Heart left ventricle (tissue), 13 donors: ENCODE measurements at regions not wholly inside any gene's neighbourhood (a gene's known extent, or its start where the extent isn't known, plus 50 kb on each side); places are given as distances from the start of the nearest gene placed in this dataset.

ENCODE experiments used
- CTCF ChIP-seq, 12 donors: fragments of 200-600 bp; sonication (generic) in 4 of 12; IDR thresholded peaks; one replicate each; pipeline versions ENCODE4 v1.5.0 to v1.8.0; 2018 to 2022; ENCODE audit warnings: antibody characterized with exemption in 12 of 12, mild to moderate bottlenecking in 5 of 12
- POLR2A ChIP-seq, 2 donors: fragments of 450-650 bp; IDR thresholded peaks; one replicate each; pipeline ENCODE4 v1.6.1; 2017; ENCODE audit warnings: antibody characterized with exemption in 2 of 2, mild to moderate bottlenecking in 2 of 2, moderate library complexity in 2 of 2
- donor health status: ischemic (EF 13 %, LVEDD 7.1; RV severe dilation, severe dysfunction).
- donor health status: DM: no; HTN: yes; CAD: no.
- donor health status: DM: no; HTN: no; CAD: no.
- donor health status: ischemic (EF 25% LVEDD 6.9; RV normal size, moderate dysfunction).
- donor health status: ischemic (EF 25% LVEDD 5.7; RV mildly dilated, moderate dysfunction).
- donor health status: ischemic (EF 35%, LVEDD 5.7; RV mildly dilated, moderate dysfunction).
- donor health status: nonischemic (EF 11% LVEDD 7.7; RV severe dilation, severe dysfunction).
- donor health status: DM: yes; HTN: yes; CAD: no.
- donor health status: PGD.
- donor health status: ischemic (EF 29% LVEDD 5.4; RV normal size, mild dysfunction).
- donor health status: nonischemic (EF 23%, LVEDD 6.1; RV moderate dilation, normal function).

GRCh38 chr5:135265497-135266302 is 133.3 kb downstream of the MACROH2A1 start:
- no peak for TF ChIP-seq CTCF (IDR thresholded peaks at IDR 0.05)
- no peak for TF ChIP-seq POLR2A (IDR thresholded peaks at IDR 0.05)
